Cerebellar cortex (tissue), 1 donor: ENCODE measurements at regions not wholly inside any gene's neighbourhood (a gene's known extent, or its start where the extent isn't known, plus 50 kb on each side); places are given as distances from the start of the nearest gene placed in this dataset.

Experiments
- DNase-seq: peaks from one replicate; pipeline ENCODE4 v3.0.0-alpha.2; 2015; ENCODE audit warnings: low spot score

GRCh38 chr18:72601481-72601880 is 57.3 kb upstream of the CBLN2 start:
- DNase-seq: no peak
